ENCODE measurements at regions not wholly inside any gene's neighbourhood (a gene's known extent, or its start where the extent isn't known, plus 50 kb on each side); places are given as distances from the start of the nearest gene placed in this dataset.

GRCh38 chr12:87274594-87275245 is 754.5 kb downstream of the C12orf50 start:
- TF ChIP-seq MXI1 (conservative IDR thresholded peaks at IDR 0.05; ENCODE audit: poor library complexity, severe bottlenecking) (no peak), EZH2 (IDR thresholded peaks at IDR 0.05; ENCODE audit: borderline replicate concordance, insufficient read depth, low read length, poor library complexity, severe bottlenecking) (no peak)

Measured in neural cell (in vitro differentiated cells).